ENCODE measurements at regions not wholly inside any gene's neighbourhood (a gene's known extent, or its start where the extent isn't known, plus 50 kb on each side); places are given as distances from the start of the nearest gene placed in this dataset.
"Not testable (repeated sequence)": the region's sequence is repeated elsewhere in the genome, so short reads cannot be mapped to it uniquely, and the experiment has no call there.

- no peak overlapping the region for H3K4me3 ChIP-seq (ENCODE audit: low read depth, low read length)
- TF ChIP-seq CTCF (IDR thresholded peaks at IDR 0.05; ENCODE audit: low read depth, low read length): no peak
Measured at GRCh38 chr20:29300579-29301551, 1956.6 kb upstream of the DEFB115 start.

GRCh38 chr20:29301624-29302259 is 1955.7 kb upstream of the DEFB115 start:
- no peak overlapping the region for H3K4me3 ChIP-seq (ENCODE audit: low read depth, low read length)
- TF ChIP-seq CTCF (IDR thresholded peaks at IDR 0.05; ENCODE audit: low read depth, low read length): no peak

- TF ChIP-seq CTCF (IDR thresholded peaks at IDR 0.05; ENCODE audit: low read depth, low read length): no peak
- no peak overlapping the region for H3K4me3 ChIP-seq (ENCODE audit: low read depth, low read length)
Measured at GRCh38 chr20:29302979-29303644, 1954.4 kb upstream of the DEFB115 start.

GRCh38 chr20:29306390-29307072 is 1950.9 kb upstream of the DEFB115 start:
- no peak for TF ChIP-seq CTCF (IDR thresholded peaks at IDR 0.05; ENCODE audit: low read depth, low read length)
- H3K4me3 ChIP-seq (ENCODE audit: low read depth, low read length): no peak overlapping the region

- not testable (repeated sequence) for H3K4me3 ChIP-seq (ENCODE audit: low read depth, low read length)
Measured at GRCh38 chr20:29307484-29307883, 1950.0 kb upstream of the DEFB115 start.

GRCh38 chr20:29308956-29309355 is 1948.5 kb upstream of the DEFB115 start:
- not testable (repeated sequence) for H3K4me3 ChIP-seq (ENCODE audit: low read depth, low read length)

- not testable (repeated sequence) for H3K4me3 ChIP-seq (ENCODE audit: low read depth, low read length)
Measured at GRCh38 chr20:29309481-29309880, 1948.0 kb upstream of the DEFB115 start.

- not testable (repeated sequence) for H3K4me3 ChIP-seq (ENCODE audit: low read depth, low read length)
Measured at GRCh38 chr20:29311046-29311445, 1946.4 kb upstream of the DEFB115 start.

- not testable (repeated sequence) for H3K4me3 ChIP-seq (ENCODE audit: low read depth, low read length)
Measured at GRCh38 chr20:29312679-29313078, 1944.8 kb upstream of the DEFB115 start.
